ENCODE measurements at regions not wholly inside any gene's neighbourhood (a gene's known extent, or its start where the extent isn't known, plus 50 kb on each side); places are given as distances from the start of the nearest gene placed in this dataset.

DNA sequence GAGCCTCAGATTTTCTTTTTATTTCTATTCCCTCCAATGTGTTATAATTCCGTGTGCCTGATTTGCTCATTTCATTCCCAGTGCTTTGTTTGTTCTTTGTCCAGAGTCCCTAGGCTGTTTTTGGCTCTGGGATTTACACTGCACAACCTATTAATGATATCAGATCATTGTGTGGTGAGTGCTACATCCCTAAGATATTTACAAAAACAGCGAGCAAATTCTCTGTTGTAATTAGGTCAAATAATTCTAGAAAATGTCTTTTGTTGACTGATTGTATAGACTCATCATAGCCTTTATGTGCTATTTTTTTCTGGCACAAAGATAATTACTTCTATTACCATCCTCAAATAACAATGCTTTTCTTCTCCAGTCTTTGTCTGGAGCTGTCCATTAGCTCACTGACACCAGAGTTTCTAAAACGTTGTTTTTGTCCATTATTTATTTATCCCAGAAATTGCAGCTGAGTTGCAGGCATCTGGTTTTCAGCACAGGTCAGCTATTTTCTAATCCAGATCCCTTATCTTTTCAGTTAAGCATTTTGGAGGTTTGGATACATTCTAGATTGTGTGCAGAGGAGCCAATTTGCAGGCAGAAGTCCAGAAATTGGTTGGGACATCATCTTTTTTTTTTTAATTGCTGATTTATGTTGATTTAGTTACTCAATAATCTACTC, 379.9 kb upstream of the DMAC1 start:
- no peak overlapping the region for H4K8ac ChIP-seq (ENCODE audit: extremely low read depth, insufficient read depth, low read length)
- H3K4ac ChIP-seq (replicated peaks; ENCODE audit: insufficient read length, low read depth, low read length), result no peak overlapping the region
- no peaks in the 10 kb centered on the region for H3K79me2 ChIP-seq (ENCODE audit: control insufficient read depth in 1 of 2, insufficient read depth in 2 of 2, low read length in 2 of 2)
- 88% methylated on average over 3 of the region's 3 CpGs; no CpG with 5 or more reads in 1 of the 2 experiments for WGBS, 2 experiments (ENCODE audit: extremely low coverage in 1 of 2, insufficient coverage in 1 of 2, insufficient read length in 1 of 2, insufficient replicate concordance in 2 of 2, low coverage in 1 of 2, low lambda C conversion rate in 2 of 2, missing lambda C conversion rate in 1 of 2)
- H2BK120ac ChIP-seq (replicated peaks; ENCODE audit: low read depth, low read length), result no peak overlapping the region
- no peaks in the 10 kb centered on the region for H3K27me3 ChIP-seq (replicated peaks in 1 of 4; ENCODE audit: control insufficient read depth in 3 of 4, extremely low read depth in 1 of 4, insufficient read depth in 3 of 4, low read length in 3 of 4)
- no peak overlapping the region for H4K91ac ChIP-seq (replicated peaks; ENCODE audit: insufficient read length, low read length)
- H3K36me3 ChIP-seq (ENCODE audit: control insufficient read depth in 2 of 4, insufficient read depth in 4 of 4, low read length in 3 of 4), result no peaks in the 10 kb centered on the region
- no peak overlapping the region for H2BK12ac ChIP-seq (ENCODE audit: low read depth, low read length)
- no peak overlapping the region for H3K23ac ChIP-seq (ENCODE audit: insufficient read length)
- H3K4me2 ChIP-seq (ENCODE audit: insufficient read depth in 1 of 2, low read depth in 2 of 2, low read length in 2 of 2), result no peak overlapping the region
- no peaks in the 10 kb centered on the region for H3K4me1 ChIP-seq (replicated peaks in 1 of 4; ENCODE audit: control insufficient read depth in 3 of 4, insufficient read depth in 4 of 4, low read length in 3 of 4)
- TF ChIP-seq CTBP2 (IDR thresholded peaks at IDR 0.05; ENCODE audit: borderline replicate concordance, insufficient read depth, insufficient read length, low read length) (no peak), NRF1 (IDR thresholded peaks at IDR 0.05; ENCODE audit: low read depth, low read length) (no peak), SRF (IDR thresholded peaks at IDR 0.05; ENCODE audit: low read depth, low read length) (no peak), TBP (IDR thresholded peaks at IDR 0.05; ENCODE audit: low read depth, low read length) (no peak), SUZ12 (IDR thresholded peaks at IDR 0.05; ENCODE audit: low read length) (no peak), POU5F1 (IDR thresholded peaks at IDR 0.05; ENCODE audit: low read depth, low read length) (no peak)
- TF ChIP-seq, protein P1, sequence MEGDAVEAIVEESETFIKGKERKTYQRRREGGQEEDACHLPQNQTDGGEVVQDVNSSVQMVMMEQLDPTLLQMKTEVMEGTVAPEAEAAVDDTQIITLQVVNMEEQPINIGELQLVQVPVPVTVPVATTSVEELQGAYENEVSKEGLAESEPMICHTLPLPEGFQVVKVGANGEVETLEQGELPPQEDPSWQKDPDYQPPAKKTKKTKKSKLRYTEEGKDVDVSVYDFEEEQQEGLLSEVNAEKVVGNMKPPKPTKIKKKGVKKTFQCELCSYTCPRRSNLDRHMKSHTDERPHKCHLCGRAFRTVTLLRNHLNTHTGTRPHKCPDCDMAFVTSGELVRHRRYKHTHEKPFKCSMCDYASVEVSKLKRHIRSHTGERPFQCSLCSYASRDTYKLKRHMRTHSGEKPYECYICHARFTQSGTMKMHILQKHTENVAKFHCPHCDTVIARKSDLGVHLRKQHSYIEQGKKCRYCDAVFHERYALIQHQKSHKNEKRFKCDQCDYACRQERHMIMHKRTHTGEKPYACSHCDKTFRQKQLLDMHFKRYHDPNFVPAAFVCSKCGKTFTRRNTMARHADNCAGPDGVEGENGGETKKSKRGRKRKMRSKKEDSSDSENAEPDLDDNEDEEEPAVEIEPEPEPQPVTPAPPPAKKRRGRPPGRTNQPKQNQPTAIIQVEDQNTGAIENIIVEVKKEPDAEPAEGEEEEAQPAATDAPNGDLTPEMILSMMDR (IDR thresholded peaks at IDR 0.05; ENCODE audit: control extremely low read depth in 1 of 3, insufficient read depth in 1 of 3, low read depth in 1 of 3, low read length in 3 of 3), result no peak
- H4K5ac ChIP-seq (ENCODE audit: insufficient read length, low read depth, low read length), result no peak overlapping the region
- DNase-seq (ENCODE audit: low read depth in 1 of 2, low spot score in 2 of 2) (no peak), FAIRE-seq (no peak)
- H3K9ac ChIP-seq (replicated peaks in 1 of 4; ENCODE audit: extremely low read depth in 1 of 4, low read depth in 3 of 4, low read length in 3 of 4), result no peak overlapping the region
- no peaks in the 10 kb centered on the region for H3K23me2 ChIP-seq (ENCODE audit: low read depth, low read length)
- H3K56ac ChIP-seq (replicated peaks; ENCODE audit: insufficient read length, low read depth, low read length), result no peak overlapping the region
- ChIA-PET POLR2A (ENCODE audit: partially characterized antibody) (no interaction called here), CTCF (ENCODE audit: partially characterized antibody) (interaction anchor here (0.6 to 1.0 kb wide), 2 partner anchors 61 to 242 kb away, joined by 3 read pairs; no protein-coding TSS in a partner anchor)
- H4K20me1 ChIP-seq (replicated peaks in 1 of 2; ENCODE audit: control insufficient read depth in 1 of 2, insufficient read depth in 2 of 2, low read length in 2 of 2), result no peaks in the 10 kb centered on the region
- H2BK20ac ChIP-seq (ENCODE audit: low read length), result no peak overlapping the region
- H3K27ac ChIP-seq (ENCODE audit: low read depth, low read length), result no peak overlapping the region
- H3K14ac ChIP-seq (ENCODE audit: insufficient read length), result no peak overlapping the region
- no peak overlapping the region for H2AK5ac ChIP-seq (ENCODE audit: low read depth, low read length)
- no peak overlapping the region for H2BK15ac ChIP-seq (ENCODE audit: low read length)
- no peaks in the 10 kb centered on the region for H3K79me1 ChIP-seq (ENCODE audit: low read depth, low read length)
- H3K18ac ChIP-seq (ENCODE audit: extremely low read depth, low read length), result no peak overlapping the region
- H2BK5ac ChIP-seq (ENCODE audit: low read depth, low read length), result no peak overlapping the region
- H3K9me3 ChIP-seq (ENCODE audit: insufficient read depth in 2 of 2, low read depth in 1 of 2, low read length in 1 of 2), result no peaks in the 10 kb centered on the region
- H3K4me3 ChIP-seq (ENCODE audit: extremely low read depth in 1 of 4, insufficient read depth in 2 of 4, low read depth in 3 of 4, low read length in 4 of 4), result no peak overlapping the region
- H2AFZ ChIP-seq (ENCODE audit: low read length), result no peak overlapping the region
